ENCODE measurements at regions not wholly inside any gene's neighbourhood (a gene's known extent, or its start where the extent isn't known, plus 50 kb on each side); places are given as distances from the start of the nearest gene placed in this dataset.
A peak's percentile ranks its signal among the peaks of the same experiment; 100 is the strongest.

DNA sequence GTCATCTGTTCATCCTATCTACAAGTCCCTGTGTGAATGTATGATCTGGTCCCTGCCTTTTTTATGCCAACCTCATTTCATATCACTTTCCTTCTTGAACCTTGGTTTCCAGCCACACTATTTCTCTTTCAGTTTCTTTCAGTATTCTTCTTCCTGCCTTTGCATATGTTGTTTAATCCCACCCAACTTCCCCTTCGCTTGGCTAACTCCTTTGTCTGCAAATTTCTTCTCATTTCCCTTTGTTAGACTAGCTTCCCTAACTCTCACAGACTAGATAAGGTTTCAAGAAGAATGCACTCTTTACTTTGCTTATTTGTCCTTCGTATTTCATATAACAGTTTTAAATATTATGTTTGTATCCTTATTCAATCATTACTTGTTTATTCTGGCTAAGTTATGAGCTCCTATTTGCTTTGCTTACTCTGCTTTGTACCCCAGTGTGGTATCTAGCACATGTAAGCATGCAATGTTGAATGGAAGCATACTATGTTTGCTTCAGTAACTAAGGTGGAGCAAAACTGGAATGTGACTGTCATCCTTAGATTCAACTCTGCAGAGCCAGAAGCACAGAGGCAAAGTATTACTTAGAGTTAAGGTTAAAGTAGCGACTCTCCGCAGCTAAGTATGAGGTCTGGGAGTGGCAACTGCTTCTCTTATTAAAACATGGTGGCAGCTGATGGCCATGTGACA lies 681.3 kb downstream of the CPS1 start:
- TF ChIP-seq ZFX (IDR thresholded peaks at IDR 0.05) (no peak), CTCF (conservative IDR thresholded peaks at IDR 0.05) (no peak)
- H3K27ac ChIP-seq, result no peak overlapping the region

DNA sequence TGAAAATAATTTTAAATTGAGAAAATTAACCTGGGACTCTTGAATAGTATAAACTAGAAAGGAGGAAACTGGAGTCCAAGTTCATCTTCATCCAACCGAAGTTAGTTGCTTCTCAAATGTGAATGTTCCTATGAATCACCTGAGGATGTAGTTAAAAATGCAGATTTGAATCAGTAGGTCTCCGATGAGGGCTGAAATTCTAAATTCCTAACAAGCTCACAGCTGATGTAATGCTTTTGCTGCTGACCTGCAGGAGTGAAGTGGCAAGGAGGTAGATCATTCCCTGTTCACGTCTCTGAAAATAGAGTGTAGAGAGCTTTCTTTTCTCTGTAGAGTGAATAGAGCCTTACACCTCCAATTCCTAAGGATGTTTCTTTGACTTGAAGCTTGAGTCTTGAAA lies 685.5 kb downstream of the CPS1 start:
- no peak for TF ChIP-seq CTCF (conservative IDR thresholded peaks at IDR 0.05)
- TF ChIP-seq ZFX (IDR thresholded peaks at IDR 0.05), result no peak
- H3K27ac ChIP-seq, result no peak overlapping the region

- H3K27ac ChIP-seq, result no peak overlapping the region
- TF ChIP-seq CTCF (conservative IDR thresholded peaks at IDR 0.05), result no peak
Observed at GRCh38 chr2:211247751-211248150, 691.4 kb downstream of the CPS1 start.

- no peak for TF ChIP-seq ZFX (IDR thresholded peaks at IDR 0.05)
- no peak for TF ChIP-seq CTCF (conservative IDR thresholded peaks at IDR 0.05)
- H3K27ac ChIP-seq, result peak overlapping the region; percentile 55
Observed at GRCh38 chr2:211248841-211249240, 692.4 kb downstream of the CPS1 start.

GRCh38 chr2:211251016-211251415 lies 694.6 kb downstream of the CPS1 start:
- no peak for TF ChIP-seq CTCF (conservative IDR thresholded peaks at IDR 0.05)
- no peak overlapping the region for H3K27ac ChIP-seq

DNA sequence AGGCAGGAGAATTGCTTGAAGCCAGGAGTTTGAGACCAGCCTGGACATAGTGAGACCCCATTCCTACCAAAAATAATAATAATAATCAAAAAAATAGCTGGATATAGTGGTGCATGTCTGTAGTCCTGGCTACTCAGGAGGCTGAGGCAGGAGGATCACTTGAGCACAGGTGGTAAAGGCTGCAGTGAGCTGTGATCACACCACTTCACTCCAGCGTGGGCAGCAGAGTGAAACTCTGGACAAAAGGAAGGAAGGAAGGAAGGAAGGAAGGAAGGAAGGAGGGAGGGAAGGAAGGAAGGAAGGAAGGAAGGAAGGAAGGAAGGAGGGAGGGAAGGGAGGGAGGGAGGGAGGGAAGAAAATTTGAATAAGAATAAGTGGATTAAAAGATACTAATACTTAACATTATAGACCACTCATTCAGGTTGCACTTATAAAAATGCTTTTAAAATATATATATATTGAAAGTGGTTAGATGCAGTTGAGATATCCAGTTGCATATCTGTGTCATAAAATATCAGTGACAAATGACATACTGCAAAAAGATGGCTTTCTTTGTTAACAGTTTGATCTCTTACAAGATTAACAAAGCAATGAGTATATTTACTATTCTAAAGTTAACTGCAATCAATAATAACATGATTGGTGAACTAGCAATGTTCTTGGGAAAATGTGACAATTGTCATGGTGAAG lies 702.4 kb downstream of the CPS1 start:
- TF ChIP-seq ZFX (IDR thresholded peaks at IDR 0.05) (no peak), CTCF (conservative IDR thresholded peaks at IDR 0.05) (no peak)

DNA sequence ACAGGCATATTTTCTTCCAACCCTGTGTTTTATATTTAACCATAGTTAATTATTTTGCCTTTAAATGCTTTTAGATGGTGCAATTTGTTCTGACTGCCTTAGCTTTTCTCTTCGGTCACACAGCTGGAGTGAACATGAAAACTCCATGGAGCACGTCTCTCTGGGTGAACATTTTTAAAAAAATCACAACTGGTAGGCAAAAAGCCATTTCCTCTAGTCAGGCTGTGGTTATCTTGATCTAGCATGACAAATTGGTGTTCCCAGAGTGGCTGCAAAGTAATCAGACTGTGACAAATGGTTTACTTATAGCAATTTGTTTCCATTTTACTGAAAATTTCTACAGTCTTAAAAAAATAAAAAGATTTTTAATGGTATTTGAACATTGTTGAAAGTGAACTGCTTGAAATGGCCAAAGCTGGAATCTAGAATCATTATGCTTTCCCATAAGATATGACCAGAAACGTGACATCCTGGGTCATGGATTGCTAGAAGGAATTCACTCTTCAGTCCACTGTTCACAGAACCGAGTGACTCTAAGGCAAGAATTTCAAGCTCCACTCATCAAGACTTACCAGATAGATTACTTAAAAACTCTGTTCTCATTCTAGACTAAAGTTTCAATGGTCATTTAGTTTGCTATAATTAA lies 703.6 kb downstream of the CPS1 start:
- no peak overlapping the region for H3K27ac ChIP-seq
- no peak for TF ChIP-seq ZFX (IDR thresholded peaks at IDR 0.05)
- no peak for TF ChIP-seq CTCF (conservative IDR thresholded peaks at IDR 0.05)

More for the DNA sequence above, 702.4 kb downstream of the CPS1 start:
- no peak overlapping the region for H3K27ac ChIP-seq
